SK-N-DZ (cell line): ENCODE measurements at regions not wholly inside any gene's neighbourhood (a gene's known extent, or its start where the extent isn't known, plus 50 kb on each side); places are given as distances from the start of the nearest gene placed in this dataset.
A peak's percentile ranks its signal among the peaks of the same experiment; 100 is the strongest.
"Not testable (repeated sequence)": the region's sequence is repeated elsewhere in the genome, so short reads cannot be mapped to it uniquely, and the experiment has no call there.

Experiments used
- DNase-seq: peaks from one replicate; pipeline ENCODE4 v3.0.0-alpha.2; 2015; ENCODE audit warnings: low spot score

GRCh38 chr1:213679153-213679552 lies 308.6 kb upstream of the PROX1 start:
- DNase-seq = no peak

DNA sequence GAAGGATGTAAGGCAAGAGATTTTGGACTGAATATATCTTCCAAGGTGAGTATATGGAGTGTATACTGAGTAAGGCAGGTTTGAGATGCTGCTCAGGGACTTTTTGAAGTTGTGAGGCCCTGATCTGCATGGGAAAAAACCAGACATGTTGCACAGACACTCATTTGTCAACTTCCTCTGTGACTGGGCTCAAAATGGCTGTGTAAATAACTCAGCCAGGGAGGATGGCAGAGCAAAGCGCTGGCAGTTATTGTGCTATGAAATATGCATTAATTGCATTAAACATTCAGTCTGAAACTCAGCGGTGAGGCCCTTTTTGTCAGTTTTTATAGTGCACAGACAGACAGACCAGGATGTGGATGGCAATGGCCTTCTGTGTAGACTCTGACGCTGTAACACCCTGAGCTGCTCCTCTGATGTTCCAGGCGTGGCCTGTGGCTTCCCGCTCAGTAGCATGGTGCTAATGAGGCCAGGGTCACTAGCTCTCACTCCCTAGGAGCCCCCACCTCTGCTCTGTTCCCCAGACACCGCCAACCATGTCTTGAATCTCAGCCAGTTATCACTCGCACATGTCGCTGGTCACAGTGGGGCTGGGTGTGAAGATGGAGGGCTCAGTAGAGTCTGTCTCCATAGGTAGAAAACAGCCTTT lies 307.0 kb upstream of the PROX1 start:
- DNase-seq = no peak

DNA sequence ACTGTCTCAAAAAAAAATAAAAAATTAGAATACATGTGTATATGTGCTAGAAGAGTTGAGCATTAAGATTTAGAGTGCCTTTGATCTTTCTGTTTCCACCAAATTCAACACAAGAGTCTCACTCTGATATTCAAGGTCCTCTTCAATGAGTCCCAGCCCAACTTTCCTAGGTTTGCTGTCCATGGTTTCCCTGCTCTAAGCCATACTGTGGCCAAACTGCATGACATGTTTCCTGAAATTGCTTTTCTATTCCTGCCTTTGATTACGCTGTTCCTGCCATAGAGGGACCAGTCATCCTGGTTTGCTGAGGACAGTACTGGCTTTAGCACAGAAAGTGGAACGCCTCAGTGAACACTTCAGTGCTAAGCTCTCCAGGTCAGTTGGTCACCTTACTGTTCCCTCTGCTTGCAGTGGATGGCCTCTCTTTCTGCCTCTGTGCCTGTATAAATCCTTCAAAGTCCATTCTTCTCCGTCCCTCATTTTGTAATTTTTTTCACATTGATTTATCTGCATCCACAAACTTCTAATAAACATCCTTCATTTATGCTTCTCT lies 305.9 kb upstream of the PROX1 start:
- DNase-seq = no peak

DNA sequence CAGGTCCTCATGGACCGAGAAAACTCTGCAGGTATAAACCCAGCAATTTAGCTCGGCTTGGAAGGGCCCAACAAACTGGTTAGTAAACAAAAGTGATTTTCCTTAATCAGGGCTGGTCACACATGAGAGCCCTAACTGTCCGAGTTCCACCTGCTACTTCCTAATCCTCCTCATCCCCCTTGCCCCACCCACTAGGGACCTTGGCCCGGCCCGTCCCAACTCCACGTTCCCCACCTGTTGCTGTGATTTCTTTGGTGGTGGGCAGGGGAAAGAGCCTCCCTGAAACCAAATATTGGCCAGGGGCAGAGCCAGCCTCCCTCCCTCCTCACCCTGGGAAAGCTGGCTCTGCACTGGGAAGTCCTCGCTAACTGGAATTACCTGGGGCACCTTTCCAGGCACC lies 304.2 kb upstream of the PROX1 start:
- no peak for DNase-seq

- no peak for DNase-seq
Measured at GRCh38 chr1:213684454-213684853, 303.3 kb upstream of the PROX1 start.

- DNase-seq = no peak
Measured at GRCh38 chr1:213685992-213686582, 301.7 kb upstream of the PROX1 start.

DNA sequence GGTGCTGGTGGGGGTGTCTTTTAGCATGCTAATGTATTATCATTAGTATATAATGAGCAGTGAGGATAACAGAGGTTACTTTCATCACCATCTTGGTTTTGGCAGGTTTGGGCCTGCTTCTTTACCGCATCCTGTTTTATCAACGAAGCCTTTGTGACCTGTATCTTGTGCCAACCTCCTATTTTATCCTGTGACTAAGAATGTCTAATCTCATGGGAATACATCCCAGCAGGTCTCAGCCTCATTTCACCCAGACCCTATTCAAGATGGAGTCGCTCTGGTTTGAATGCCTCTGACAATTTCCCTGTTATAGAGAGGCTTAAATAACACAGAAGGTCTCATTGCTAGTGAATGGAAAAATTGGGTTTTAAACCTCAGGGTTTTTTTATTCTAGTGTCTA lies 300.8 kb upstream of the PROX1 start:
- DNase-seq = no peak

GRCh38 chr1:213687832-213688231 lies 299.9 kb upstream of the PROX1 start:
- DNase-seq = no peak

DNA sequence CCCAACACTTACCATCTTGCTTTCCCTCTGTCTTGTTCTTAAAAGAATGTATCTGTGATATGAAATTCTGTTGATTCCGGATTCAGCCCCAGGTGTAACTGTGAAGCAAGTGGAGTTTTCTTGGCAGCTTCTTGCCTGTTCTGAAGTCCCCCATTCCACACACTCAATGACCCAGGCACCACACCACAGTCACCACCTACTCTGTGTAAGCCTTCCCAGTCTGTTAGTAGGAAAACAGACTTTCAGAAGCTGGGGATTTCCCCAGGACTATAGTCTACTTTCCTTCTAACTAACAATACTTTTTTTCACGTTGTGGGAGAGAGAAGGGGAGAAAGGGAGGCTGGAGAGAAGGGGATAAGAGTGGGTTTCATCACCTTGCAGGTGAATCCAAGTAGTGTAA lies 299.1 kb upstream of the PROX1 start:
- DNase-seq = no peak

DNA sequence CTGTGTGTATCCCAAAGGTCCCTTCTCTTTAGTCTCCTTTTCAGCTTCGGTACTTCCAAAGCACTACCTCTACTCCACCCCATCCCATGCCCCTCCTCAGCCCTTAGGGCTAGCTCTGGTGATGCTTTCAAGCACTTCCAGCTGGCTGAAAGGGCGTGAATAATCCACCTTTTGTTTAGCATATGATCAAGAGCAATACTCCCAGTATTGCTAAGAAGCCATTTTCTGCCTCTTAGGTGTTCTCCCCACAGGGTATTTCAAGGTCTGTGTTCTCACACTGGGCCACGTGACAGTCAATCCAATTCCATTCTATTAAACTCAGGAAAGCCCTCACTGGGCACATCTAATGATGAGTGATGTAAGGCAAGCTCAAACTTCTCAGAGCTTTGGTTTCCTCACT lies 298.5 kb upstream of the PROX1 start:
- no peak for DNase-seq

- no peak for DNase-seq
Measured at GRCh38 chr1:213690341-213690917, 297.3 kb upstream of the PROX1 start.

- no peak for DNase-seq
Measured at GRCh38 chr1:213692321-213692720, 295.5 kb upstream of the PROX1 start.

DNA sequence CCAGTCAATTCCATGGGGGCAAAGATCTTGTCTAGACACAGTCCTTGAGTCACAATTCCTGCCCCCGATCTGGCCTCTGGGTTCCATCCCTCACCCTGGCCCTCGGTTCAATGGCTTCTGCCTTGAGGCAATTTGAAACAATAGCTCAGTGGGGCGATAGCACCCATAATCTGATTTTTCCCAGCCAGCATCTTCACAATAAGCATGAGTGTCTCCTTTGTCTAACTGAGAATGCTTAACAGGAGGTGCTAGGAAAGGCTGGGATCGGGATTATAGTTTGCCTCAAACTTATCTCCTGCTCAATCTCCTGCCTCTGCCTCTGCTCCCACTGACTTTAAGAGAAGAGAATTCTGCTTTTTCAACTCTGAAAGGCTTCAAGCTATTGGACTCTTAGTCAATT lies 293.9 kb upstream of the PROX1 start:
- no peak for DNase-seq

- no peak for DNase-seq
Measured at GRCh38 chr1:213697192-213697802, 290.5 kb upstream of the PROX1 start.

DNA sequence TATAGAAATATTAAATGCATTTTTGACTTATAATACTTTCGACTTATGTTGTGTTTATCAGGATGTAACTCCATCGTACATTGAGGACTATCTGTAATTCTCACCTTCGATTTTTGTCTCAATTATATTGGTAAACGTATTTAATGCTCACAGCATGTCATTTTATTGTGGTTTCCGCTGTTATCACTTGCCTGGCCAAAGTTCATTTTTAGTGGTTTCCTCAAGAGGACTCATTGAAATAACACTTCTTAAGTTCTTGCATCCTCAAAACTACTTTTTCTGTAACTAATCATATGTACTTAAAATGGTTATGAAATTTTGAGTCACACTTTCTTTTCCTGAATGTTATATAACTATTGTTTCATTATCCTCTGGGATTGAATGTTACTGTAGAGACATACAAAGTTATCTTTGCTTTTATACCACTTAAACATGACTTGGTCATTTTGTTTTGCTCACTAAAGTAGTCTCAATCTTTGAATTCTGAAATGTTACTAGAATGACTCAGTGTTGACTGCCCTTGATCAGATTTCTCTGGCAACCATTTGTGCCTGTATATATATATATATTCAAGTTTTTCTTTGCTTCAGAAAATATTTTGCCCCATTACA lies 289.6 kb upstream of the PROX1 start:
- no peak for DNase-seq

DNA sequence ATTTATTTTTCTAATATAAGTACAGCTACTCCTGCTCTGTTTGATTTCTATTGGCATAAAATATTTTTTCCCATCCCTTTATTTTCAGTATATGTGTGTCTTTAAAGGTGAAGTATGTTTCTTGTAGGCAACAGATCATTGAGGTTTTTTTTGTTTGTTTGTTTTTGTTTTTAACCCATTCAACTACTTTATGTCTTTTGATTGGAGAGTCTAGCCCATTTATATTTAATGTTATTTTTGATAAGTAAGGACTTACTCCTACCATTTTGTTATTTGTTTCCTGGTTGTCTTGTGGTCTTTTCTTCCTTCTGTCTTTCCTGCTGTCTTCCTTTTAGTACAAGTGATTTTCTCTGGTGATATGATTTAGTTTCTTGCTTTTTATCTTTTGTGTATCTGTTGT lies 285.1 kb upstream of the PROX1 start:
- DNase-seq = no peak

GRCh38 chr1:213704941-213705340 lies 282.8 kb upstream of the PROX1 start:
- no peak for DNase-seq

DNA sequence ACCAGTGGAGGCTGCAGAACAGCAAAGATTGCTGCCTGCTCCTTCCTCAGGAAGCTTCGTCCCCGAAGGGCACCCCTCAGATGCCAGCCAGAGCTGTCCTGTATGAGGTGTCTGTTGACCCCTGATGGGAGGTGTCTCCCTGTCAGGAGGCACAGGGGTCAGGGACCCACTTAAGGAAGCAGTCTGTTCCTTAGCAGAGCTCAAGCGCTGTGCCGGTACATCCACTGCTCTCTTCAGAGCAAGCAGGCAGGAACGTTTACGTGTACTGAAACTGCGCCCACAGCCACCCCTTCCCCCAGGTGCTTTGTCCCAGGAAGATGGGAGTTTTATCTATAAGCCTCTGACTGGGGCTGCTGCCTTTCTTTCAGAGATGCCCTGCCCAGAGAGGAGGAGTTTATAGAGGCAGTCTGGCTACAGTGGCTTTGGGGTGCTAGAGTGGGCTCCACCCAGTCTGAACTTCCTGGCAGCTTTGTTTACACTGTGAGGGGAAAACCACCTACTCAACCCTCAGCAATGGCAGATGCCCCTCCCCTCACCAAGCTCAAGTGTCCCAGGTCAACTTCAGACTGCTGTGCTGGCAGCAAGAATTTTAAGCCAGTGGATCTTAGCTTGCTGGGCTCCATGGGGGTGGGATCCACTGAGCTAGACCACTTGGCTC lies 275.8 kb upstream of the PROX1 start:
- not testable (repeated sequence) for DNase-seq

DNA sequence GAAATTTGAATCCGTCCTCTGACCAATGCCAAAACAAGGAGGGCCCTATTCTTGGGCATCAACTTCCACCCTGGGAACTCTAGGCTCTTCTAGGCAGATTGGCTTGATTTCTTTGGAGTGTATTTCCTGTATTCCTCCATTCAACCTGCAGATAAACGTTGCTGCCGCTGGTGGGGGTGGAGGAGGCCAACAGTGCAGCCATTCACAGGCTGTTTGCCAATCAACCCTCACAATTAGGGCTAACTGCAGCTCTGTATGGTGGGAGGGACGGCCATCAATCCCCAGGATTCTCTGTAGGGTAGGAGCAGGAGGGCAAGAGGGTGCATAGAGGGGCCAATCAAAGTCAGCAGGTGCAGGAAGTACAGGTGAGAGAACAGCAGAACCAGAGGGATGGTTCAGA lies 273.1 kb upstream of the PROX1 start:
- DNase-seq = no peak

GRCh38 chr1:213715182-213715581 lies 272.6 kb upstream of the PROX1 start:
- DNase-seq = no peak

DNA sequence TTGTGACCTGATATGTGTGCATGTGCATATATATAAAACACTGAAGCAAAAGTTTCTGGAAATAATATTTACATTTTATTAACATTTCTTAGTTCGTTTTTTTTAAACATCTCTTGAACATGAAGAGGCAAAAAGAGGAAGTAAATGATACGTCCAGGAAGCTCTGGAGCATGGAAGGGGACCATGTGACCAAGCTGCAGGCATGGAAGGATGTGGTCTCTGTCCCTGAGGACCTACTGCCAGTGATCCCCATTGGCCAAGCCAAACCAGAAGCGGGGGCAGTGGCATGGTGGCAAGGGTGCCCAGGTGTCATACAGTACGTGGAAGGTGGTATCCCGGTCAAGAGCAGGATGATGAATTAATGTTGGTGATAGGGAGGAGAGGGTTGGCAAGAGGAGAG lies 268.3 kb upstream of the PROX1 start:
- DNase-seq = no peak

- peak; percentile 64 for DNase-seq
Measured at GRCh38 chr1:213720032-213720431, 267.7 kb upstream of the PROX1 start.
